ENCODE measurements at regions not wholly inside any gene's neighbourhood (a gene's known extent, or its start where the extent isn't known, plus 50 kb on each side); places are given as distances from the start of the nearest gene placed in this dataset.
"Not testable (repeated sequence)": the region's sequence is repeated elsewhere in the genome, so short reads cannot be mapped to it uniquely, and the experiment has no call there.

DNA sequence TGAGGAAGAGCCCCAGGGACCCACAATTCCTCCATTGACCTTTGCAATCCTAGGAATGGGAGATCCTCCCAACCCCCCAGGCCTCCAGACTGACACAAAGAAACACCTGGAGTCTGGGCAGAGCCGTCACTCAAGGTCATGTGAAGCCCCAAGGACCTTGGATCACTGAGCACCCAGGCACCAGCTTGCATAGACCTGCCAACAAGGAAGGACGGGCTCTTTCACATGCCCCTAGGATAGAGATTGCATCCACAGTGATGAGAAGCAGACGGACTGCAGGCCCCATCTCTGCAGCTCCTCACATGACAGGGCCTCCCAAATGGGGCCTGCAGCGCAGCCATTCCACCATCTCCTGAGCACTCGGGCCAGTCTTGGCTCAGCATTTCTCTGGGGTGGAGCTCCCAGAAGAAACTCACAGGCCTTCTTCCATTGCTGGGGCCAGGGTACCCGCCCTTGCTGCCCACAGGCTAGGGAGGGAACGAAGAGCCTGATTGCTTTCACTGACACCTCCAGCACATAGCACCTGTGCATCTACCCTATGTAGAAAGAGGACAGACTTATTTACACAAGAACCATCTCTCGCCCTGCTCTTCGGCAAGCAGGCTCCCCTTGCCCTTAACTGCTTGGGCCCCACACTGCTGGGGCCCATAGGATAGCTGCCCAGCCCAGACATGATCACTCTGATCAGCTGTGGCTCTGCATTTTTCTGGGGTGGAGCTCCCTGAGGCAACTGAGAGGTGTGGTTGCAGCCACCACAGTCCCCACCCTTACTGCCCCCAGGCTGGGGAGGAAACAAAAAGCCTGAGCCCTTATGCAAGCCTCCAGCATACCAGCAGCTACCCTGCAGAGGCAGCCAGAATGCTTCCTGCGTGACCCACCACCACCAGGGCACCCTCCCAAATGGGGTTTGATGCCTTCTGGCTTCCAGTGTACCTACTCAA is 185.7 kb upstream of the ZCCHC13 start:
- TF ChIP-seq, protein P1, sequence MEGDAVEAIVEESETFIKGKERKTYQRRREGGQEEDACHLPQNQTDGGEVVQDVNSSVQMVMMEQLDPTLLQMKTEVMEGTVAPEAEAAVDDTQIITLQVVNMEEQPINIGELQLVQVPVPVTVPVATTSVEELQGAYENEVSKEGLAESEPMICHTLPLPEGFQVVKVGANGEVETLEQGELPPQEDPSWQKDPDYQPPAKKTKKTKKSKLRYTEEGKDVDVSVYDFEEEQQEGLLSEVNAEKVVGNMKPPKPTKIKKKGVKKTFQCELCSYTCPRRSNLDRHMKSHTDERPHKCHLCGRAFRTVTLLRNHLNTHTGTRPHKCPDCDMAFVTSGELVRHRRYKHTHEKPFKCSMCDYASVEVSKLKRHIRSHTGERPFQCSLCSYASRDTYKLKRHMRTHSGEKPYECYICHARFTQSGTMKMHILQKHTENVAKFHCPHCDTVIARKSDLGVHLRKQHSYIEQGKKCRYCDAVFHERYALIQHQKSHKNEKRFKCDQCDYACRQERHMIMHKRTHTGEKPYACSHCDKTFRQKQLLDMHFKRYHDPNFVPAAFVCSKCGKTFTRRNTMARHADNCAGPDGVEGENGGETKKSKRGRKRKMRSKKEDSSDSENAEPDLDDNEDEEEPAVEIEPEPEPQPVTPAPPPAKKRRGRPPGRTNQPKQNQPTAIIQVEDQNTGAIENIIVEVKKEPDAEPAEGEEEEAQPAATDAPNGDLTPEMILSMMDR (IDR thresholded peaks at IDR 0.05; ENCODE audit: low read depth, low read length) = no peak
- H3K4me3 ChIP-seq (ENCODE audit: low read depth, low read length) = no peak overlapping the region

DNA sequence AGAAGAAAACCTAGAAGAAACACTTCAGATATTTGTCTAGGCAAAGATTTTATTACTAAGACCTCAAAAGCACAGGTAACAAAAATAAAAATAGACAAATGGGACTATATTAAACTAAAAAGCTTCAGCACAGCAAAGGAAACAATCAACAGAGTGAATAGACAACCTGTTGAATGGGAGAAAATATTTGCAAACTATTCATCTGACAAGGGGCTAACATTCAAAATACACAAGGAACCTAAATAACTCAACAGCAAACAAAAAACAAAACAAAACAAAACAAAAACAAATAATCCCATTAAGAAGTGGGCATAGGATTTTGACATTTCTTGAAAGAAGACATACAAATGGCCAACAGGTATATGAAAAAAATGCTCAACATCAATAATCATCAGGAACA is 192.7 kb upstream of the ZCCHC13 start:
- TF ChIP-seq, protein P1 (IDR thresholded peaks at IDR 0.05; ENCODE audit: low read depth, low read length) = no peak
- no peak overlapping the region for H3K4me3 ChIP-seq (ENCODE audit: low read depth, low read length)

- H3K4me3 ChIP-seq (ENCODE audit: low read depth, low read length) = no peak overlapping the region
- TF ChIP-seq, protein P1 (IDR thresholded peaks at IDR 0.05; ENCODE audit: low read depth, low read length) = no peak
These were observed 196.3 kb upstream of the ZCCHC13 start for GRCh38 chrX:74107666-74108065.

GRCh38 chrX:74104356-74105015 is 199.5 kb upstream of the ZCCHC13 start:
- TF ChIP-seq, protein P1 (IDR thresholded peaks at IDR 0.05; ENCODE audit: low read depth, low read length) = no peak

GRCh38 chrX:74098407-74098806 is 205.6 kb upstream of the ZCCHC13 start:
- H3K4me3 ChIP-seq (ENCODE audit: low read depth, low read length) = not testable (repeated sequence)

More at GRCh38 chrX:74104356-74105015, 199.5 kb upstream of the ZCCHC13 start:
- H3K4me3 ChIP-seq (ENCODE audit: low read depth, low read length) = no peak overlapping the region

DNA sequence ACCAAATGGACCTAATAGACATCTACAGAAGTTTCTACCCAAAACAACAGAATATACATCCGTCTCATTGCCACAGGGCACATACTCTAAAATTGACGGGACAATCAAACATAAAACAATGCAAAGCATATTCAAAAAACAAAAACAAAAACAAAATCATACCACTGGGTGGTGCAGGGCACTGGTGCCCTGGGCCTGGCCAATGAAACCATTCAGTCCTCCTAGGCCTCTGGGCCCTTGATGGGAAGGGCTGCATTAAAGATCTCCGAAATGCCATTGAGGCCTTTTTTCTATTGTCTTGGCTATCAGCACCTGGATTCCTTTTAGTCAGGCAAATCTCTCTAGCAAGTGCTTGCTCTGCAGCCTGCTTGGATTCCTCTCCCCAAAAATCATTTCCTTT is 213.9 kb upstream of the ZCCHC13 start:
- no peak overlapping the region for H3K4me3 ChIP-seq (ENCODE audit: low read depth, low read length)
- TF ChIP-seq, protein P1 (IDR thresholded peaks at IDR 0.05; ENCODE audit: low read depth, low read length) = no peak

DNA sequence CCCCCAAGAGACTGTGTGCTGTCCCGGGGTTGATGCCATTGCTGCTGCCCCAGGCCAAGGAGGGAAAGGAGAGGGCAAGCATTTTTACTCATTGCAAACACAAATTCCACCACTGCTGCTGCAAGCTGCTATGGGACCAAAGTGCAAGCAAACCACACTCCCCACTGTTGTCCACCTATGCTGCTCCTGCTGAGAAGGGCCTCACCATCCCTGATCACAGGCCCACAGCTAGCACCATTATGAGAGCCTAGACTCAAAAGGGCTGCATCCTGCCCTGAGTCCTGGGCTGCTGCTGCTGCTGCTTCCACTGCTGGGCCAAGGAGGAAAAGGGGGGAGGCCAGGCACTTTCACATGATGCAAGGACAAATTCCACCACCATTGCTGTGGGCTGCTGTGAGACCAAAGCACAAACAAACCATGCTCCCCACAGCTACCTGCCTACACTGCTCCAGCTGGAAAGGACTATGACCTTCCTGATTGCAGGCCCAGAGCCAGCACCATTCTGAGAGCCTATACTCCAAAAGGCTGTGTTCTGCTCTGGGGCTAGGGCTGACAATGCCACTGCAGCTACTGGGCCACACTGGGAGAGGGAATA is 218.2 kb upstream of the ZCCHC13 start:
- H3K4me3 ChIP-seq (ENCODE audit: low read depth, low read length) = no peak overlapping the region
- TF ChIP-seq, protein P1 (IDR thresholded peaks at IDR 0.05; ENCODE audit: low read depth, low read length) = no peak
